ENCODE measurements at regions not wholly inside any gene's neighbourhood (a gene's known extent, or its start where the extent isn't known, plus 50 kb on each side); places are given as distances from the start of the nearest gene placed in this dataset.

GRCh38 chr4:137025484-137026059, 506.7 kb downstream of the PCDH18 start:
- H3K4me3 ChIP-seq (ENCODE audit: low read depth, low read length), result no peak overlapping the region
- no peak for TF ChIP-seq CTCF (IDR thresholded peaks at IDR 0.05; ENCODE audit: insufficient read depth, low read length, severe bottlenecking)
- DNase-seq (ENCODE audit: low read depth), result no peak
- no peaks in the 10 kb centered on the region for H3K36me3 ChIP-seq (ENCODE audit: control insufficient read depth, insufficient read depth, low read length)
- FAIRE-seq, result no peak
- no peaks in the 10 kb centered on the region for H3K27me3 ChIP-seq (ENCODE audit: control insufficient read depth, insufficient read depth, low read length)

GRCh38 chr4:137015426-137016409, 516.6 kb downstream of the PCDH18 start:
- TF ChIP-seq CTCF (IDR thresholded peaks at IDR 0.05; ENCODE audit: insufficient read depth, low read length, severe bottlenecking), result no peak
- FAIRE-seq, result no peak
- H3K36me3 ChIP-seq (ENCODE audit: control insufficient read depth, insufficient read depth, low read length), result no peaks in the 10 kb centered on the region
- no peaks in the 10 kb centered on the region for H3K27me3 ChIP-seq (ENCODE audit: control insufficient read depth, insufficient read depth, low read length)
- no peak overlapping the region for H3K4me3 ChIP-seq (ENCODE audit: low read depth, low read length)
- DNase-seq (ENCODE audit: low read depth), result no peak

- Histone ChIP-seq H3K4me3 (ENCODE audit: low read depth, low read length) (no peak overlapping the region), H3K36me3 (ENCODE audit: control insufficient read depth, insufficient read depth, low read length) (no peaks in the 10 kb centered on the region), H3K27me3 (ENCODE audit: control insufficient read depth, insufficient read depth, low read length) (no peaks in the 10 kb centered on the region)
- DNase-seq (ENCODE audit: low read depth), result no peak
- TF ChIP-seq CTCF (IDR thresholded peaks at IDR 0.05; ENCODE audit: insufficient read depth, low read length, severe bottlenecking), result no peak
- FAIRE-seq, result no peak
Measured at GRCh38 chr4:137000432-137000831, 531.9 kb downstream of the PCDH18 start.

GRCh38 chr4:136992032-136992431, 540.3 kb downstream of the PCDH18 start:
- no peak for TF ChIP-seq CTCF (IDR thresholded peaks at IDR 0.05; ENCODE audit: insufficient read depth, low read length, severe bottlenecking)
- no peak for FAIRE-seq
- H3K27me3 ChIP-seq (ENCODE audit: control insufficient read depth, insufficient read depth, low read length), result no peaks in the 10 kb centered on the region
- DNase-seq (ENCODE audit: low read depth), result no peak
- no peak overlapping the region for H3K4me3 ChIP-seq (ENCODE audit: low read depth, low read length)
- H3K36me3 ChIP-seq (ENCODE audit: control insufficient read depth, insufficient read depth, low read length), result no peaks in the 10 kb centered on the region

GRCh38 chr4:136985683-136986082, 546.6 kb downstream of the PCDH18 start:
- Histone ChIP-seq H3K4me3 (ENCODE audit: low read depth, low read length) (no peak overlapping the region), H3K27me3 (ENCODE audit: control insufficient read depth, insufficient read depth, low read length) (no peaks in the 10 kb centered on the region), H3K36me3 (ENCODE audit: control insufficient read depth, insufficient read depth, low read length) (no peaks in the 10 kb centered on the region)
- no peak for FAIRE-seq
- TF ChIP-seq CTCF (IDR thresholded peaks at IDR 0.05; ENCODE audit: insufficient read depth, low read length, severe bottlenecking), result no peak
- no peak for DNase-seq (ENCODE audit: low read depth)
